GM23338 (cell line): ENCODE measurements at regions not wholly inside any gene's neighbourhood (a gene's known extent, or its start where the extent isn't known, plus 50 kb on each side); places are given as distances from the start of the nearest gene placed in this dataset.
"Not testable (repeated sequence)": the region's sequence is repeated elsewhere in the genome, so short reads cannot be mapped to it uniquely, and the experiment has no call there.

Experiments
- CREB1 ChIP-seq: fragments of 250-450 bp; sonication (Bioruptor Pico); IDR thresholded peaks from 2 replicates; pipeline ENCODE4 v1.5.0; 2020; ENCODE audit warnings: low read depth, mild to moderate bottlenecking, moderate library complexity
- ETS1 ChIP-seq: IDR thresholded peaks from 2 replicates; pipeline ENCODE4 v1.6.1; 2016; ENCODE audit warnings: antibody characterized with exemption
- EZH2 ChIP-seq: fragments of 200-600 bp; sonication (generic); IDR thresholded peaks from one replicate; pipeline ENCODE4 v1.8.0; 2017; ENCODE audit warnings: antibody characterized with exemption, mild to moderate bottlenecking, low read depth; ENCODE audit not compliant: unreplicated experiment
- EZH2phosphoT487 ChIP-seq: fragments of 200-600 bp; sonication (generic); IDR thresholded peaks from one replicate; pipeline ENCODE4 v1.8.1; 2018; ENCODE audit warnings: antibody characterized with exemption; ENCODE audit not compliant: unreplicated experiment
- JUNB ChIP-seq: IDR thresholded peaks from one replicate; pipeline ENCODE4 v1.6.1; 2016; ENCODE audit warnings: antibody characterized with exemption; ENCODE audit not compliant: unreplicated experiment
- NANOG ChIP-seq: IDR thresholded peaks from 2 replicates; pipeline ENCODE4 v1.6.1; 2016; ENCODE audit warnings: antibody characterized with exemption, borderline replicate concordance
- POLR2AphosphoS5 ChIP-seq: IDR thresholded peaks from 2 replicates; pipeline ENCODE4 v1.6.1; 2016; ENCODE audit warnings: antibody characterized with exemption, low read depth
- REST ChIP-seq: IDR thresholded peaks from one replicate; pipeline ENCODE4 v1.6.1; 2018; ENCODE audit warnings: antibody characterized with exemption; ENCODE audit not compliant: unreplicated experiment
- STAT1 ChIP-seq: IDR thresholded peaks from one replicate; pipeline ENCODE4 v1.6.1; 2016; ENCODE audit warnings: antibody characterized with exemption; ENCODE audit not compliant: unreplicated experiment
- ZNF114 ChIP-seq: fragments of 250-450 bp; sonication (Bioruptor Pico); IDR thresholded peaks from 2 replicates; pipeline ENCODE4 v1.5.0; 2020; ENCODE audit warnings: mild to moderate bottlenecking, moderate library complexity
- ZNF331 ChIP-seq: fragments of 250-450 bp; sonication (Bioruptor Pico); IDR thresholded peaks from 2 replicates; pipeline ENCODE4 v1.5.0; 2020; ENCODE audit warnings: low read depth, mild to moderate bottlenecking, moderate library complexity
- ZNF462 ChIP-seq: fragments of 250-450 bp; sonication (Bioruptor Pico); IDR thresholded peaks from 2 replicates; pipeline ENCODE4 v1.5.0; 2020; ENCODE audit warnings: mild to moderate bottlenecking, moderate library complexity
- TF ChIP-seq, protein P1 (sequence below), 2 experiments: fragments of 200-600 bp in 1 of 2; sonication (generic) in 1 of 2; conservative IDR thresholded peaks; 2 replicates each; pipeline versions ENCODE4 v1.5.1 to v1.6.1; 2016 to 2017; ENCODE audit warnings: antibody characterized with exemption in 2 of 2, low read depth in 2 of 2, mild to moderate bottlenecking in 2 of 2, moderate library complexity in 1 of 2

DNA sequence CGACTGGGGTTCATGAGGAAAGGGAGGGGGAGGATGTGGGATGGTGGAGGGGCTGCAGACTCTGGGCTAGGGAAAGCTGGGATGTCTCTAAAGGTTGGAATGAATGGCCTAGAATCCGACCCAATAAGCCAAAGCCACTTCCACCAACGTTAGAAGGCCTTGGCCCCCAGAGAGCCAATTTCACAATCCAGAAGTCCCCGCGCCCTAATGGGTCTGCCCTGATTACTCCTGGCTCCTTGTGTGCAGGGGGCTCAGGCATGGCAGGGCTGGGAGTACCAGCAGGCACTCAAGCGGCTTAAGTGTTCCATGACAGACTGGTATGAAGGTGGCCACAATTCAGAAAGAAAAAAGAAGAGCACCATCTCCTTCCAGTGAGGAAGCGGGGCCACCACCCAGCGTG, 261.6 kb downstream of the OR4F29 start:
- not testable (repeated sequence) for TF ChIP-seq EZH2; EZH2phosphoT487; REST; ZNF331 (CRISPR knock-in tag); POLR2AphosphoS5; CREB1 (CRISPR knock-in tag); ETS1; ZNF114 (CRISPR knock-in tag); STAT1; NANOG; JUNB; ZNF462 (CRISPR knock-in tag)
- TF ChIP-seq, protein P1, sequence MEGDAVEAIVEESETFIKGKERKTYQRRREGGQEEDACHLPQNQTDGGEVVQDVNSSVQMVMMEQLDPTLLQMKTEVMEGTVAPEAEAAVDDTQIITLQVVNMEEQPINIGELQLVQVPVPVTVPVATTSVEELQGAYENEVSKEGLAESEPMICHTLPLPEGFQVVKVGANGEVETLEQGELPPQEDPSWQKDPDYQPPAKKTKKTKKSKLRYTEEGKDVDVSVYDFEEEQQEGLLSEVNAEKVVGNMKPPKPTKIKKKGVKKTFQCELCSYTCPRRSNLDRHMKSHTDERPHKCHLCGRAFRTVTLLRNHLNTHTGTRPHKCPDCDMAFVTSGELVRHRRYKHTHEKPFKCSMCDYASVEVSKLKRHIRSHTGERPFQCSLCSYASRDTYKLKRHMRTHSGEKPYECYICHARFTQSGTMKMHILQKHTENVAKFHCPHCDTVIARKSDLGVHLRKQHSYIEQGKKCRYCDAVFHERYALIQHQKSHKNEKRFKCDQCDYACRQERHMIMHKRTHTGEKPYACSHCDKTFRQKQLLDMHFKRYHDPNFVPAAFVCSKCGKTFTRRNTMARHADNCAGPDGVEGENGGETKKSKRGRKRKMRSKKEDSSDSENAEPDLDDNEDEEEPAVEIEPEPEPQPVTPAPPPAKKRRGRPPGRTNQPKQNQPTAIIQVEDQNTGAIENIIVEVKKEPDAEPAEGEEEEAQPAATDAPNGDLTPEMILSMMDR (conservative IDR thresholded peaks at IDR 0.05; ENCODE audit: low read depth in 2 of 2): not testable (repeated sequence)
